Uterus (tissue), 2 donors: ENCODE measurements at regions not wholly inside any gene's neighbourhood (a gene's known extent, or its start where the extent isn't known, plus 50 kb on each side); places are given as distances from the start of the nearest gene placed in this dataset.

Experiments
- POLR2A ChIP-seq, 2 donors: fragments of 450-650 bp; IDR thresholded peaks; one replicate each; pipeline ENCODE4 v1.6.1; 2016; ENCODE audit warnings: antibody characterized with exemption in 2 of 2, mild to moderate bottlenecking in 1 of 2, moderate library complexity in 1 of 2
- TF ChIP-seq, protein P1 (sequence below), 4 experiments: fragments of 200-600 bp in 2 of 4; fragments of 450-650 bp in 2 of 4; sonication (generic) in 2 of 4; IDR thresholded peaks; one replicate each; pipeline ENCODE4 v1.5.1; 2016 to 2019; ENCODE audit warnings: antibody characterized with exemption in 4 of 4, mild to moderate bottlenecking in 2 of 4, moderate library complexity in 1 of 4

DNA sequence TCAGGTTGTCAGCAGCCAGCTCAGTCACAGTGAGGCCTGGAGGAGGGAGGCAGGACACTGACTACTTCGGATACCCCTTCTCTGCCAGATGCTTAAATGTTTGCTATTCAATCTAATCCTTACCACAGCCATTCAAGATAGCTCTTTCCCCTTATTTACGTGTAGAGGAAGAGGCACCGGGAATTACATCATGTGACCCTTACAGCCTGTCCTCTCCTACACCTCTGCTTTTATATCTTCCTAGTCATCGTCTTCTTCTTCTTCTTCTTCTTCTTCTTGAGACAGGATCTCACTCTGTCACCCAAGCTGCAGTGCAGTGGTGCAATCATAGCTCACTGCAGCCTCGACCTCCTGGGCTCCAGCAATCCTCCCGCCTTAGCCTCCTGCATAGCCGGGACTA, 148.1 kb upstream of the NEDD9 start:
- TF ChIP-seq, protein P1, sequence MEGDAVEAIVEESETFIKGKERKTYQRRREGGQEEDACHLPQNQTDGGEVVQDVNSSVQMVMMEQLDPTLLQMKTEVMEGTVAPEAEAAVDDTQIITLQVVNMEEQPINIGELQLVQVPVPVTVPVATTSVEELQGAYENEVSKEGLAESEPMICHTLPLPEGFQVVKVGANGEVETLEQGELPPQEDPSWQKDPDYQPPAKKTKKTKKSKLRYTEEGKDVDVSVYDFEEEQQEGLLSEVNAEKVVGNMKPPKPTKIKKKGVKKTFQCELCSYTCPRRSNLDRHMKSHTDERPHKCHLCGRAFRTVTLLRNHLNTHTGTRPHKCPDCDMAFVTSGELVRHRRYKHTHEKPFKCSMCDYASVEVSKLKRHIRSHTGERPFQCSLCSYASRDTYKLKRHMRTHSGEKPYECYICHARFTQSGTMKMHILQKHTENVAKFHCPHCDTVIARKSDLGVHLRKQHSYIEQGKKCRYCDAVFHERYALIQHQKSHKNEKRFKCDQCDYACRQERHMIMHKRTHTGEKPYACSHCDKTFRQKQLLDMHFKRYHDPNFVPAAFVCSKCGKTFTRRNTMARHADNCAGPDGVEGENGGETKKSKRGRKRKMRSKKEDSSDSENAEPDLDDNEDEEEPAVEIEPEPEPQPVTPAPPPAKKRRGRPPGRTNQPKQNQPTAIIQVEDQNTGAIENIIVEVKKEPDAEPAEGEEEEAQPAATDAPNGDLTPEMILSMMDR (IDR thresholded peaks at IDR 0.05): no peak
- TF ChIP-seq POLR2A (IDR thresholded peaks at IDR 0.05): no peak
